B cell (primary cell): ENCODE measurements at regions not wholly inside any gene's neighbourhood (a gene's known extent, or its start where the extent isn't known, plus 50 kb on each side); places are given as distances from the start of the nearest gene placed in this dataset.

ENCODE experiments used
- ATAC-seq: fragments of 200-7000 bp; cut with Tn5 transposase; one replicate; pipeline ENCODE4 v1.10.0; 2021; ENCODE audit warnings: low read depth, mild to moderate bottlenecking, moderate number of reproducible peaks, moderate library complexity
- CTCF ChIA-PET: fragments of 350-600 bp; sonication (Branson Sonifier 250); formaldehyde crosslinking; loops from one replicate; lab custom pipeline; 2021; ENCODE audit warnings: antibody characterized with exemption, inconsistent platforms; lab: Charles Lee
- POLR2A ChIA-PET: fragments of 350-600 bp; sonication (Branson Sonifier 250); formaldehyde crosslinking; loops from one replicate; lab custom pipeline; 2021; ENCODE audit warnings: antibody characterized with exemption; lab: Charles Lee
- DNase-seq: peaks from one replicate; pipeline ENCODE4 v3.0.0; 2013
- H2AFZ ChIP-seq: 2 replicates; pipeline ENCODE4 v1.6.1; 2012; ENCODE audit warnings: mild to moderate bottlenecking, low read depth, low read length; ENCODE audit not compliant: insufficient read depth, poor library complexity, severe bottlenecking
- H3K27ac ChIP-seq, 2 donors: 1 replicate in 1 of 2; 2 replicates in 1 of 2; pipeline ENCODE4 v1.5.1; 2012 to 2013; ENCODE audit warnings: low read length in 2 of 2, mild to moderate bottlenecking in 2 of 2, moderate library complexity in 1 of 2
- H3K27me3 ChIP-seq, 4 experiments: fragments of 200-600 bp in 1 of 4; sonication (generic) in 1 of 4; replicated peaks in 1 of 4; 1 replicate in 2 of 4; 2 replicates in 2 of 4; pipeline versions ENCODE4 v1.6.1 to v1.7.0; 2013 to 2016; ENCODE audit warnings: low read length in 3 of 4, mild to moderate bottlenecking in 2 of 4, mixed read lengths in 1 of 4, moderate library complexity in 1 of 4; ENCODE audit not compliant: insufficient read depth in 4 of 4, control insufficient read depth in 3 of 4; ENCODE audit errors: control extremely low read depth in 1 of 4
- H3K36me3 ChIP-seq, 2 experiments: replicated peaks in 1 of 2; 1 replicate in 1 of 2; 2 replicates in 1 of 2; pipeline versions ENCODE4 v1.6.1 to v1.7.1; 2013; ENCODE audit warnings: low read length in 1 of 2; ENCODE audit not compliant: insufficient read depth in 2 of 2, control insufficient read depth in 1 of 2; ENCODE audit errors: control extremely low read depth in 1 of 2, extremely low read depth in 1 of 2
- H3K4me1 ChIP-seq, 2 donors: fragments of 200-600 bp in 1 of 2; sonication (generic) in 1 of 2; 1 replicate in 1 of 2; 2 replicates in 1 of 2; pipeline versions ENCODE4 v1.5.1 to v1.6.1; 2013 to 2017; ENCODE audit warnings: low read length in 2 of 2; ENCODE audit not compliant: control insufficient read depth in 2 of 2, insufficient read depth in 2 of 2
- H3K4me2 ChIP-seq: replicated peaks from 2 replicates; pipeline ENCODE3; 2012; ENCODE audit warnings: mild to moderate bottlenecking, low read depth, low read length; ENCODE audit not compliant: poor library complexity, severe bottlenecking
- H3K4me3 ChIP-seq, 5 experiments: fragments of 200-600 bp in 1 of 5; sonication (generic) in 1 of 5; 1 replicate in 3 of 5; 2 replicates in 2 of 5; pipeline versions ENCODE4 v1.5.1 to v1.7.0; 2011 to 2016; ENCODE audit warnings: low read length in 4 of 5, mild to moderate bottlenecking in 4 of 5, low read depth in 2 of 5, control low read depth in 1 of 5, moderate library complexity in 1 of 5; ENCODE audit not compliant: insufficient read depth in 1 of 5; ENCODE audit errors: control extremely low read depth in 1 of 5, extremely low read depth in 1 of 5
- H3K79me2 ChIP-seq: fragments of 200-600 bp; sonication (generic); one replicate; pipeline ENCODE4 v1.6.0; 2016; ENCODE audit warnings: low read length; ENCODE audit not compliant: control insufficient read depth, insufficient read depth
- H3K9ac ChIP-seq: fragments of 200-600 bp; sonication (generic); 2 replicates; pipeline ENCODE4 v1.6.1; 2017; ENCODE audit warnings: mild to moderate bottlenecking, low read length, moderate library complexity
- H3K9me3 ChIP-seq, 3 donors: one replicate each; pipeline versions ENCODE4 v1.6.1 to v1.7.1; 2013; ENCODE audit warnings: low read length in 2 of 3; ENCODE audit not compliant: control insufficient read depth in 2 of 3, insufficient read depth in 1 of 3; ENCODE audit errors: control extremely low read depth in 1 of 3
- H4K20me1 ChIP-seq: 2 replicates; pipeline ENCODE4 v1.6.0; 2012; ENCODE audit warnings: mild to moderate bottlenecking, low read length; ENCODE audit not compliant: insufficient read depth, control insufficient read depth, poor library complexity, severe bottlenecking
- H3K27ac Mint-ChIP-seq: one replicate; pipeline ENCODE4 v1.8.0; 2021; ENCODE audit warnings: mixed read lengths
- H3K27me3 Mint-ChIP-seq: one replicate; pipeline ENCODE4 v1.8.0; 2021; ENCODE audit warnings: mixed read lengths
- H3K4me1 Mint-ChIP-seq: one replicate; pipeline ENCODE4 v1.8.0; 2021; ENCODE audit warnings: mixed read lengths
- H3K4me3 Mint-ChIP-seq: one replicate; pipeline ENCODE4 v1.8.0; 2021; ENCODE audit warnings: mixed read lengths
- H3K9me3 Mint-ChIP-seq: one replicate; pipeline ENCODE4 v1.8.0; 2022; ENCODE audit warnings: mixed read lengths; ENCODE audit not compliant: insufficient read depth
- CTCF ChIP-seq: fragments of 200-600 bp; IDR thresholded peaks from one replicate; pipeline ENCODE4 v1.8.0; 2022; ENCODE audit warnings: antibody characterized with exemption, mild to moderate bottlenecking
- EZH2 ChIP-seq: IDR thresholded peaks from 2 replicates; pipeline ENCODE4 v1.6.1; 2012; ENCODE audit warnings: borderline replicate concordance, low read depth, mild to moderate bottlenecking, moderate library complexity, low read length; ENCODE audit not compliant: insufficient read depth, poor library complexity, severe bottlenecking
- WGBS: methylation state at CpG from one replicate; pipeline ENCODE4 v1.1.5; 2013; ENCODE audit warnings: missing lambda C conversion rate; ENCODE audit not compliant: insufficient coverage; 5-methylcytosine and 5-hydroxymethylcytosine counted together
- intact Hi-C: fragments of 100-400 bp; cut with micrococcal nuclease; formaldehyde crosslinking; loops from one replicate; pipeline ENCODE4 v1.10.0; 2022

DNA sequence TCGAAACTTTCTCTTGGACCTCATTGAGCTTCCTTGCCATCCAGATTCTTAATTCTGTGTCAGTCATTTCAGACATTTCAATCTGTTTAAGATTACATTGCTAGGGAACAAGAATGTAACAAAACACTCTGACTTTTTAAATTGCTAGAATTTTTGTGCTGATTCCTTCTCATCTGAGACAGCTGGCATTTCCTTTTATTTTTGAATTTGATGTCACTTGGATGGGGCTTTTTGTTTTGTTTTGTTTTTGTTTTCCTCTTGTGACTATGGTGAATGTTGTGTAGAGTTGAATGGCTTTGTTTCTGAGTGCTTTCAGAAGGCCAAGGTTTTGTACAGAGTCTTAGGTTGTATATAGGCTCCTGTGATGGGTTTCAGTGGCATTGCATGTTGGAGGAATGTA lies 1129.3 kb downstream of the NAALADL2 start:
- intact Hi-C loops: no loop called here
- no peak overlapping the region for H2AFZ ChIP-seq
- Mint-ChIP-seq H3K27me3 (no peaks in the 10 kb centered on the region), H3K27ac (no peak overlapping the region), H3K4me1 (no peaks in the 10 kb centered on the region), H3K4me3 (no peak overlapping the region), H3K9me3 (no peaks in the 10 kb centered on the region)
- H4K20me1 ChIP-seq: no peaks in the 10 kb centered on the region
- no peaks in the 10 kb centered on the region for H3K4me1 ChIP-seq
- POLR2A ChIA-PET: no interaction called here
- H3K9ac ChIP-seq: no peak overlapping the region
- no peak for TF ChIP-seq EZH2
- TF ChIP-seq CTCF: no peak
- H3K36me3 ChIP-seq: no peaks in the 10 kb centered on the region
- no peak overlapping the region for H3K4me3 ChIP-seq
- CTCF ChIA-PET: no interaction called here
- H3K27ac ChIP-seq: no peak overlapping the region
- peaks cover 0 to 9% (median 0%) of the 10 kb centered on the region in 3 donors for H3K9me3 ChIP-seq
- no peaks in the 10 kb centered on the region for H3K27me3 ChIP-seq
- H3K79me2 ChIP-seq: no peaks in the 10 kb centered on the region
- no CpG with 5 or more reads among the region's 1 CpG for WGBS
- ATAC-seq (no peak), DNase-seq (no peak)
- H3K4me2 ChIP-seq: no peak overlapping the region

- no CpG with 5 or more reads among the region's 1 CpG for WGBS
- intact Hi-C loops: no loop called here
- Histone ChIP-seq H3K9me3 (peaks cover 0 to 9% (median 0%) of the 10 kb centered on the region in 3 donors), H3K4me3 (no peak overlapping the region), H3K9ac (no peak overlapping the region), H4K20me1 (no peaks in the 10 kb centered on the region), H2AFZ (no peak overlapping the region), H3K27me3 (no peaks in the 10 kb centered on the region), H3K27ac (no peak overlapping the region), H3K4me1 (no peaks in the 10 kb centered on the region), H3K4me2 (no peak overlapping the region), H3K79me2 (no peaks in the 10 kb centered on the region), H3K36me3 (no peaks in the 10 kb centered on the region)
- TF ChIP-seq EZH2 (no peak), CTCF (no peak)
- ChIA-PET CTCF (no interaction called here), POLR2A (no interaction called here)
- no peaks in the 10 kb centered on the region for H3K4me1 Mint-ChIP-seq
- peaks cover under 1% of the 10 kb centered on the region for H3K9me3 Mint-ChIP-seq
- no peak for ATAC-seq
- no peak for DNase-seq
- H3K4me3 Mint-ChIP-seq: no peak overlapping the region
- H3K27me3 Mint-ChIP-seq: no peaks in the 10 kb centered on the region
- H3K27ac Mint-ChIP-seq: no peak overlapping the region
These were observed 1126.6 kb downstream of the NAALADL2 start for GRCh38 chr3:175985781-175986180.
